ENCODE measurements at regions not wholly inside any gene's neighbourhood (a gene's known extent, or its start where the extent isn't known, plus 50 kb on each side); places are given as distances from the start of the nearest gene placed in this dataset.

- TF ChIP-seq, protein P1, sequence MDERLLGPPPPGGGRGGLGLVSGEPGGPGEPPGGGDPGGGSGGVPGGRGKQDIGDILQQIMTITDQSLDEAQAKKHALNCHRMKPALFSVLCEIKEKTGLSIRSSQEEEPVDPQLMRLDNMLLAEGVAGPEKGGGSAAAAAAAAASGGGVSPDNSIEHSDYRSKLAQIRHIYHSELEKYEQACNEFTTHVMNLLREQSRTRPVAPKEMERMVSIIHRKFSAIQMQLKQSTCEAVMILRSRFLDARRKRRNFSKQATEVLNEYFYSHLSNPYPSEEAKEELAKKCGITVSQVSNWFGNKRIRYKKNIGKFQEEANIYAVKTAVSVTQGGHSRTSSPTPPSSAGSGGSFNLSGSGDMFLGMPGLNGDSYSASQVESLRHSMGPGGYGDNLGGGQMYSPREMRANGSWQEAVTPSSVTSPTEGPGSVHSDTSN (CRISPR knock-in tag; IDR thresholded peaks at IDR 0.05): no peak
- TF ChIP-seq ZNF7 (CRISPR knock-in tag; IDR thresholded peaks at IDR 0.05): no peak
- no peak for TF ChIP-seq HNF4A (CRISPR knock-in tag; IDR thresholded peaks at IDR 0.05)
- no peak for TF ChIP-seq PBX3 (CRISPR knock-in tag; IDR thresholded peaks at IDR 0.05; ENCODE audit: borderline replicate concordance)
- TF ChIP-seq, protein P2, sequence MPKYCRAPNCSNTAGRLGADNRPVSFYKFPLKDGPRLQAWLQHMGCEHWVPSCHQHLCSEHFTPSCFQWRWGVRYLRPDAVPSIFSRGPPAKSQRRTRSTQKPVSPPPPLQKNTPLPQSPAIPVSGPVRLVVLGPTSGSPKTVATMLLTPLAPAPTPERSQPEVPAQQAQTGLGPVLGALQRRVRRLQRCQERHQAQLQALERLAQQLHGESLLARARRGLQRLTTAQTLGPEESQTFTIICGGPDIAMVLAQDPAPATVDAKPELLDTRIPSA (CRISPR knock-in tag; IDR thresholded peaks at IDR 0.05; ENCODE audit: borderline replicate concordance): no peak
- no peak for TF ChIP-seq THAP11 (CRISPR knock-in tag; IDR thresholded peaks at IDR 0.05)
- no peak for TF ChIP-seq KDM1A (CRISPR knock-in tag; IDR thresholded peaks at IDR 0.05)
These were observed 217.7 kb upstream of the BMPER start (continued) for GRCh38 chr7:33687625-33688024.

DNA sequence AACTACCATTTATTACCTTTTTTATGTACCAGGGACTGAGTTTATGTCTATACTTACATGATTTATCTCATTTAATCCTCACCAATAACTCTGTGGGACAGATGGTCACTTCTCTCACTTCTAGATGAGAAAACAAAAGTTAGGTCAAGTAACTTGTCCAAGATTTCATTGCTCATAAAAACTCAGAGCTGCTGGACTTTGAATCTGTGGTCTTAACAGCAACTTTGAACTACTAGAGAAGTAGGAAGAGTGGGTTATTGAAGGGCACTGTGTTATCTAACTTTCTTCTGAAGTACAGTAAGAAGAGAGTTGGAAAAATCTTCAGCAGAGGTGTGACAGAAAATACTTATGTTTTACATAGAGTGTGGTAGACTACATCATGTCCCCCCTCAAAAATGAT, 214.2 kb upstream of the BMPER start:
- in situ Hi-C loops (cut with HindIII; ENCODE audit: extremely low pct_ligation_motif_present, low pct_unique_long_range_greater_than_20kb): no loop called here
- H3K4me1 ChIP-seq (ENCODE audit: insufficient read depth, low read length): no peaks in the 10 kb centered on the region
- no peak for DNase-seq (ENCODE audit: low spot score)
- ChIA-PET CTCF (ENCODE audit: low intra/inter-chr PET ratio, low total read pairs) (no interaction called here), POLR2A (no interaction called here)
- no peaks in the 10 kb centered on the region for H3K36me3 ChIP-seq (replicated peaks in 1 of 2; ENCODE audit: control insufficient read depth in 1 of 2, insufficient read depth in 2 of 2, low read length in 2 of 2)
- H3K27me3 ChIP-seq (ENCODE audit: control insufficient read depth in 1 of 2, insufficient read depth in 2 of 2, low read length in 2 of 2): no peaks in the 10 kb centered on the region
- H3K4me2 ChIP-seq (ENCODE audit: low read depth, low read length): no peak overlapping the region
- H3K9ac ChIP-seq (ENCODE audit: insufficient read depth, low read depth, low read length): no peak overlapping the region
- no peak for ATAC-seq
- no peaks in the 10 kb centered on the region for H3K9me3 ChIP-seq (ENCODE audit: low read length)
- H2AFZ ChIP-seq (ENCODE audit: low read length): no peak overlapping the region
- BruUV-seq (replicated peaks): no TSS peak
- H3K4me3 ChIP-seq (replicated peaks in 1 of 3; ENCODE audit: insufficient read depth in 1 of 3, low read depth in 2 of 3, low read length in 3 of 3): no peak overlapping the region
- no peak overlapping the region for H3K27ac ChIP-seq (ENCODE audit: extremely low read length, insufficient read depth, low read length)
- H4K20me1 ChIP-seq (ENCODE audit: insufficient read depth, low read length): no peaks in the 10 kb centered on the region
- intact Hi-C loops (cut with micrococcal nuclease; ENCODE audit: unreplicated experiment): no loop called here
- no peak for FAIRE-seq
- H3K79me2 ChIP-seq (ENCODE audit: insufficient read depth, low read length): no peaks in the 10 kb centered on the region
- no peak for TF ChIP-seq SPEN (CRISPR knock-in tag; IDR thresholded peaks at IDR 0.05; ENCODE audit: low read depth)
- TF ChIP-seq PAWR (CRISPR knock-in tag; IDR thresholded peaks at IDR 0.05; ENCODE audit: borderline replicate concordance): no peak
- no peak for TF ChIP-seq HHEX (CRISPR knock-in tag; IDR thresholded peaks at IDR 0.05)
- TF ChIP-seq E2F1 (CRISPR knock-in tag; IDR thresholded peaks at IDR 0.05): no peak
- no peak for TF ChIP-seq SNAPC5 (CRISPR knock-in tag; IDR thresholded peaks at IDR 0.05; ENCODE audit: borderline replicate concordance)
- TF ChIP-seq DNMT3B (CRISPR knock-in tag; conservative IDR thresholded peaks at IDR 0.05): no peak
- no peak for TF ChIP-seq CENPX (CRISPR knock-in tag; IDR thresholded peaks at IDR 0.05)
- TF ChIP-seq FOXO4 (CRISPR knock-in tag; conservative IDR thresholded peaks at IDR 0.05): no peak
- no peak for TF ChIP-seq TFDP2 (CRISPR knock-in tag; IDR thresholded peaks at IDR 0.05)
- TF ChIP-seq SSRP1 (CRISPR knock-in tag; IDR thresholded peaks at IDR 0.05): no peak
- TF ChIP-seq REPIN1 (CRISPR knock-in tag; IDR thresholded peaks at IDR 0.05; ENCODE audit: borderline replicate concordance, low read depth): no peak
- TF ChIP-seq MTF1 (CRISPR knock-in tag; IDR thresholded peaks at IDR 0.05): no peak
- TF ChIP-seq PLRG1 (conservative IDR thresholded peaks at IDR 0.05): no peak

Measured in HepG2 (cell line).